Upper lobe of left lung (tissue), 6 donors: ENCODE measurements at regions not wholly inside any gene's neighbourhood (a gene's known extent, or its start where the extent isn't known, plus 50 kb on each side); places are given as distances from the start of the nearest gene placed in this dataset.

ENCODE experiments used
- ATAC-seq, 2 donors: fragments of 200-7000 bp; cut with Tn5 transposase; one replicate each; pipeline ENCODE4 v1.9.1; 2022; ENCODE audit warnings: mild to moderate bottlenecking in 2 of 2, moderate library complexity in 2 of 2; ENCODE audit not compliant: low FRiP score in 2 of 2
- DNase-seq, 2 donors: peaks; one replicate each; pipeline ENCODE4 v3.0.0-alpha.2; 2019 to 2020
- H3K27ac ChIP-seq, 4 donors: fragments of 200-600 bp; sonication (generic); one replicate each; pipeline ENCODE4 v1.5.1; 2016 to 2019
- H3K27me3 ChIP-seq, 4 donors: fragments of 200-600 bp; sonication (generic); one replicate each; pipeline ENCODE4 v1.5.1; 2017 to 2019
- H3K36me3 ChIP-seq, 4 donors: fragments of 200-600 bp; sonication (generic); one replicate each; pipeline ENCODE4 v1.5.1; 2016 to 2019
- H3K4me1 ChIP-seq, 4 donors: fragments of 200-600 bp; sonication (generic); one replicate each; pipeline ENCODE4 v1.5.1; 2018 to 2019
- H3K4me3 ChIP-seq, 4 donors: fragments of 200-600 bp; sonication (generic); one replicate each; pipeline ENCODE4 v1.5.1; 2017 to 2019; ENCODE audit warnings: mild to moderate bottlenecking in 2 of 4, moderate library complexity in 1 of 4
- H3K9me3 ChIP-seq, 4 donors: fragments of 200-600 bp; sonication (generic); one replicate each; pipeline ENCODE4 v1.5.1; 2018 to 2019
- CTCF ChIP-seq, 6 experiments: fragments of 450-650 bp in 4 of 6; fragments of 200-600 bp in 2 of 6; sonication (generic) in 2 of 6; IDR thresholded peaks; one replicate each; pipeline ENCODE4 v1.5.1; 2016 to 2019; ENCODE audit warnings: antibody characterized with exemption in 6 of 6
- EP300 ChIP-seq, 4 donors: sonication (generic); formaldehyde crosslinking; IDR thresholded peaks; one replicate each; pipeline ENCODE4 v1.5.1; 2017; ENCODE audit warnings: antibody characterized with exemption in 4 of 4, control low read depth in 2 of 4
- POLR2A ChIP-seq, 4 donors: fragments of 450-650 bp; IDR thresholded peaks; one replicate each; pipeline ENCODE4 v1.5.1; 2016 to 2017; ENCODE audit warnings: antibody characterized with exemption in 4 of 4, mild to moderate bottlenecking in 2 of 4
- POLR2AphosphoS5 ChIP-seq, 2 donors: sonication (generic); formaldehyde crosslinking; IDR thresholded peaks; one replicate each; pipeline ENCODE4 v1.5.1; 2017; ENCODE audit warnings: antibody characterized with exemption in 2 of 2
- WGBS, 2 donors: methylation state at CpG; one replicate each; pipeline ENCODE4 v1.1.5; 2017 to 2018; 5-methylcytosine and 5-hydroxymethylcytosine counted together
- donor health status: DM: no; HTN: no; CAD: no; lungs with moderate emphysema.
- donor health status: DM: no; HTN: yes; CAD: no; lungs with severe emphysema.

- no peaks in the 10 kb centered on the region for H3K9me3 ChIP-seq
- DNase-seq: peak in 1 of 2 donors; percentile 53
- H3K36me3 ChIP-seq: no peaks in the 10 kb centered on the region
- H3K27ac ChIP-seq: no peak overlapping the region
- no peaks in the 10 kb centered on the region for H3K4me1 ChIP-seq
- no peak overlapping the region for H3K4me3 ChIP-seq
- 92 to 96% methylated on average over 5 of the region's 5 CpGs for WGBS, 2 donors
- no peaks in the 10 kb centered on the region for H3K27me3 ChIP-seq
- ATAC-seq: no peak
- TF ChIP-seq EP300 (IDR thresholded peaks at IDR 0.05) (no peak), POLR2AphosphoS5 (IDR thresholded peaks at IDR 0.05) (no peak), CTCF (IDR thresholded peaks at IDR 0.05) (no peak), POLR2A (IDR thresholded peaks at IDR 0.05) (no peak)
Measured at GRCh38 chr5:135707302-135707701, 127.2 kb upstream of the SLC25A48 start.

- no peaks in the 10 kb centered on the region for H3K9me3 ChIP-seq
- no peaks in the 10 kb centered on the region for H3K4me1 ChIP-seq
- TF ChIP-seq POLR2A (IDR thresholded peaks at IDR 0.05): no peak
- TF ChIP-seq POLR2AphosphoS5 (IDR thresholded peaks at IDR 0.05): no peak
- no peak for TF ChIP-seq EP300 (IDR thresholded peaks at IDR 0.05)
- no peak for TF ChIP-seq CTCF (IDR thresholded peaks at IDR 0.05)
- no peak for ATAC-seq
- no peaks in the 10 kb centered on the region for H3K27me3 ChIP-seq
- no peak overlapping the region for H3K27ac ChIP-seq
- DNase-seq: peak in 1 of 2 donors; percentile 64
- no peaks in the 10 kb centered on the region for H3K36me3 ChIP-seq
- 93 to 94% methylated on average over 4 of the region's 4 CpGs for WGBS, 2 donors
- no peak overlapping the region for H3K4me3 ChIP-seq
Measured at GRCh38 chr5:135706893-135707292, 127.6 kb upstream of the SLC25A48 start.

GRCh38 chr5:135706474-135706873, 127.7 kb upstream of the CXCL14 start:
- no peak overlapping the region for H3K27ac ChIP-seq
- 95% methylated on average over 8 of the region's 8 CpGs for WGBS, 2 donors
- no peaks in the 10 kb centered on the region for H3K36me3 ChIP-seq
- ATAC-seq (no peak), DNase-seq (no peak)
- H3K4me1 ChIP-seq: no peaks in the 10 kb centered on the region
- H3K27me3 ChIP-seq: no peaks in the 10 kb centered on the region
- no peaks in the 10 kb centered on the region for H3K9me3 ChIP-seq
- no peak overlapping the region for H3K4me3 ChIP-seq
- TF ChIP-seq POLR2AphosphoS5 (IDR thresholded peaks at IDR 0.05) (no peak), EP300 (IDR thresholded peaks at IDR 0.05) (no peak), POLR2A (IDR thresholded peaks at IDR 0.05) (no peak)

DNA sequence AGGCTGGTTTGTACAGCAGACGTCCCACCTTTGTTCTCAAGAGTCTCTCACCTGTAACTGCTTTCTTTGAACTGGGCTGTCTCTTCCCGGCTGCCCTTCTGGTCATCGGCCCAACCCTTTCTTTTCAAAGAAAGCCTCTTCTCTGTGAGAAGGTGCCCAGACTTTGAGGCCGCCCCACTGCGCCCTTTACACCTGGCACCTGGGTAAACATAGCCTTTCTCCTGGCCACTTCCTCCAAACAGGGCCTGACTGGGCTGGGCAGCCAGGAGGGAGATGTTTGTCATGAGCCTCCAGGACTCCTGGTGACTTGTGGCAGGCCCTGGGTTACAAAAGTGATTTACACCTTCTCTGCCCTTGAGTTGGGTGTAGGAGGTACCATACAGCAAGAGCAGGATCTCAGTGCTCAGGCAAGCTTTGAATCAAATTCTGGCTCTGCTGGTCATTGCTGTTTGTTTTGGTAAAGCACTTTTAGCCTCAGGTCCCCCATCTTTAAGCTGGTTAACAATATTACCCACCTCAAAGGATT, 127.2 kb upstream of the CXCL14 start:
- no peak for ATAC-seq
- Histone ChIP-seq H3K36me3 (no peaks in the 10 kb centered on the region), H3K27me3 (no peaks in the 10 kb centered on the region), H3K4me3 (no peak overlapping the region), H3K27ac (no peak overlapping the region), H3K9me3 (no peaks in the 10 kb centered on the region), H3K4me1 (no peaks in the 10 kb centered on the region)
- 71 to 76% methylated on average over 5 of the region's 5 CpGs for WGBS, 2 donors
- peak; percentile 23 to 37 for DNase-seq
- no peak for TF ChIP-seq POLR2A (IDR thresholded peaks at IDR 0.05)
- TF ChIP-seq CTCF (IDR thresholded peaks at IDR 0.05): no peak
- TF ChIP-seq EP300 (IDR thresholded peaks at IDR 0.05): no peak
- TF ChIP-seq POLR2AphosphoS5 (IDR thresholded peaks at IDR 0.05): no peak

- 51 to 59% methylated on average over 5 of the region's 5 CpGs for WGBS, 2 donors
- TF ChIP-seq POLR2AphosphoS5 (IDR thresholded peaks at IDR 0.05) (no peak), CTCF (IDR thresholded peaks at IDR 0.05) (no peak), EP300 (IDR thresholded peaks at IDR 0.05) (no peak), POLR2A (IDR thresholded peaks at IDR 0.05) (no peak)
- Histone ChIP-seq H3K27ac (no peak overlapping the region), H3K9me3 (no peaks in the 10 kb centered on the region), H3K27me3 (no peaks in the 10 kb centered on the region), H3K36me3 (no peaks in the 10 kb centered on the region), H3K4me3 (no peak overlapping the region), H3K4me1 (no peaks in the 10 kb centered on the region)
- ATAC-seq: no peak
- no peak for DNase-seq
Measured at GRCh38 chr5:135705141-135705631, 126.4 kb upstream of the CXCL14 start.
